CD4-positive, alpha-beta T cell (primary cell): ENCODE measurements at regions not wholly inside any gene's neighbourhood (a gene's known extent, or its start where the extent isn't known, plus 50 kb on each side); places are given as distances from the start of the nearest gene placed in this dataset.

Source experiments
- ATAC-seq: fragments of 200-7000 bp; cut with Tn5 transposase; one replicate; pipeline ENCODE4 v1.10.0; 2022; ENCODE audit warnings: mild to moderate bottlenecking; ENCODE audit not compliant: poor library complexity
- CTCF ChIA-PET: fragments of 350-600 bp; sonication (Branson Sonifier 250); formaldehyde crosslinking; loops from one replicate; lab custom pipeline; 2021; ENCODE audit warnings: antibody characterized with exemption, inconsistent platforms; lab: Charles Lee
- POLR2A ChIA-PET: fragments of 350-600 bp; sonication (Branson Sonifier 250); formaldehyde crosslinking; loops from one replicate; lab custom pipeline; 2021; ENCODE audit warnings: antibody characterized with exemption, inconsistent platforms; lab: Charles Lee
- DNase-seq, 14 experiments: peaks; one replicate each; pipeline ENCODE4 v3.0.0-alpha.2; 2013 to 2020; ENCODE audit warnings: mixed read lengths in 2 of 14
- H3K27ac ChIP-seq, 2 donors: one replicate each; pipeline versions ENCODE4 v1.5.1 to v1.7.0; 2013; ENCODE audit warnings: low read length in 2 of 2, low read depth in 1 of 2, mild to moderate bottlenecking in 1 of 2
- H3K27me3 ChIP-seq, 2 experiments: 1 replicate in 1 of 2; 2 replicates in 1 of 2; pipeline versions ENCODE4 v1.6.1 to v1.7.0; 2013; ENCODE audit warnings: low read length in 2 of 2, control low read depth in 1 of 2, mild to moderate bottlenecking in 1 of 2, moderate library complexity in 1 of 2; ENCODE audit not compliant: insufficient read depth in 2 of 2, control insufficient read depth in 1 of 2
- H3K36me3 ChIP-seq: one replicate; pipeline ENCODE4 v1.6.1; 2013; ENCODE audit warnings: low read length, control low read depth; ENCODE audit not compliant: insufficient read depth
- H3K4me1 ChIP-seq: one replicate; pipeline ENCODE4 v1.6.1; 2013; ENCODE audit warnings: low read length, control low read depth; ENCODE audit not compliant: insufficient read depth
- H3K4me3 ChIP-seq: one replicate; pipeline ENCODE4 v1.5.1; 2013; ENCODE audit warnings: mild to moderate bottlenecking, low read length, moderate library complexity
- H3K9me3 ChIP-seq, 2 experiments: 1 replicate in 1 of 2; 2 replicates in 1 of 2; pipeline versions ENCODE4 v1.6.1 to v1.7.0; 2013; ENCODE audit warnings: low read length in 2 of 2, mild to moderate bottlenecking in 2 of 2, control low read depth in 1 of 2, moderate library complexity in 1 of 2; ENCODE audit not compliant: control insufficient read depth in 1 of 2, insufficient read depth in 1 of 2
- H3K27ac Mint-ChIP-seq: one replicate; pipeline ENCODE4 v1.8.0; 2020; ENCODE audit warnings: mixed read lengths
- H3K27me3 Mint-ChIP-seq: one replicate; pipeline ENCODE4 v1.8.0; 2021; ENCODE audit warnings: mixed read lengths
- H3K36me3 Mint-ChIP-seq: one replicate; pipeline ENCODE4 v1.8.0; 2021; ENCODE audit warnings: low read depth, mixed read lengths
- H3K4me1 Mint-ChIP-seq: one replicate; pipeline ENCODE4 v1.8.0; 2021; ENCODE audit warnings: low read depth, mixed read lengths
- H3K4me3 Mint-ChIP-seq: one replicate; pipeline ENCODE4 v1.8.0; 2020; ENCODE audit warnings: mild to moderate bottlenecking, mixed read lengths
- H3K9me3 Mint-ChIP-seq: one replicate; pipeline ENCODE4 v1.8.0; 2020; ENCODE audit warnings: mixed read lengths
- CTCF ChIP-seq: fragments of 200-600 bp; IDR thresholded peaks from one replicate; pipeline ENCODE4 v1.8.0; 2022; ENCODE audit warnings: antibody characterized with exemption, mild to moderate bottlenecking
- intact Hi-C, 2 experiments: fragments of 100-400 bp; cut with DNase I in 1 of 2; cut with micrococcal nuclease in 1 of 2; formaldehyde crosslinking; loops; one replicate each; pipeline versions ENCODE4 v1.15.1 to v1.9.0; 2023 to 2025; cut with DNase I, micrococcal nuclease

- no peak for TF ChIP-seq CTCF
- intact Hi-C loops, result loop anchor here in 1 of 2 experiments (5.0 kb wide), 1 partner anchor 121 kb away; no protein-coding TSS in a partner anchor
- Histone ChIP-seq H3K4me3 (no peak overlapping the region), H3K27ac (no peak overlapping the region), H3K9me3 (no peaks in the 10 kb centered on the region), H3K4me1 (peaks cover 30% of the 10 kb centered on the region), H3K36me3 (no peaks in the 10 kb centered on the region), H3K27me3 (no peaks in the 10 kb centered on the region)
- DNase-seq (no peak), ATAC-seq (no peak)
- H3K9me3 Mint-ChIP-seq, result no peaks in the 10 kb centered on the region
- H3K27me3 Mint-ChIP-seq, result no peaks in the 10 kb centered on the region
- POLR2A ChIA-PET, result interaction anchor here (1.3 to 2.6 kb wide), 3 partner anchors 8 to 116 kb away, joined by 7 to 16 read pairs (median 8); partner anchors contain the start of gene DUSP6
- H3K4me1 Mint-ChIP-seq, result peaks cover 89% of the 10 kb centered on the region
- no peak overlapping the region for H3K27ac Mint-ChIP-seq
- CTCF ChIA-PET, result no interaction called here
- H3K4me3 Mint-ChIP-seq, result no peak overlapping the region
- H3K36me3 Mint-ChIP-seq, result no peaks in the 10 kb centered on the region
Observed at GRCh38 chr12:89236237-89236636, 116.1 kb downstream of the DUSP6 start.

GRCh38 chr12:89235189-89235993, 116.9 kb downstream of the DUSP6 start:
- Histone ChIP-seq H3K9me3 (no peaks in the 10 kb centered on the region), H3K27ac (no peak overlapping the region), H3K36me3 (no peaks in the 10 kb centered on the region), H3K4me3 (peak overlapping the region; percentile 18), H3K27me3 (no peaks in the 10 kb centered on the region), H3K4me1 (peaks cover 30% of the 10 kb centered on the region)
- peak overlapping the region; percentile 11 for H3K27ac Mint-ChIP-seq
- peak overlapping the region; percentile 69 for H3K4me3 Mint-ChIP-seq
- CTCF ChIA-PET, result no interaction called here
- H3K4me1 Mint-ChIP-seq, result peaks cover 90% of the 10 kb centered on the region
- TF ChIP-seq CTCF, result no peak
- intact Hi-C loops, result loop anchor here in 1 of 2 experiments (5.0 kb wide), 1 partner anchor 122 kb away; no protein-coding TSS in a partner anchor
- H3K27me3 Mint-ChIP-seq, result no peaks in the 10 kb centered on the region
- no peaks in the 10 kb centered on the region for H3K9me3 Mint-ChIP-seq
- DNase-seq, result peak in 4 of 14 experiments; percentile 10 to 63 (median 27)
- H3K36me3 Mint-ChIP-seq, result no peaks in the 10 kb centered on the region
- peak; percentile 76 for ATAC-seq
- POLR2A ChIA-PET, result interaction anchor here (1.3 to 2.6 kb wide), 3 partner anchors 9 to 117 kb away, joined by 7 to 16 read pairs (median 8); partner anchors contain the start of gene DUSP6

- Histone ChIP-seq H3K4me1 (peaks cover 30% of the 10 kb centered on the region), H3K27me3 (no peaks in the 10 kb centered on the region), H3K36me3 (no peaks in the 10 kb centered on the region), H3K9me3 (no peaks in the 10 kb centered on the region), H3K4me3 (no peak overlapping the region), H3K27ac (no peak overlapping the region)
- CTCF ChIA-PET, result no interaction called here
- POLR2A ChIA-PET, result interaction anchor here (1.3 to 2.6 kb wide), 2 partner anchors 10 to 118 kb away, joined by 7 to 16 read pairs; partner anchors contain the start of gene DUSP6
- ATAC-seq (no peak), DNase-seq (no peak)
- no peak for TF ChIP-seq CTCF
- Mint-ChIP-seq H3K36me3 (no peaks in the 10 kb centered on the region), H3K4me1 (peaks cover 84% of the 10 kb centered on the region), H3K27ac (no peak overlapping the region), H3K9me3 (no peaks in the 10 kb centered on the region), H3K4me3 (peak overlapping the region; percentile 69), H3K27me3 (no peaks in the 10 kb centered on the region)
- intact Hi-C loops, result loop anchor here in 1 of 2 experiments (5.0 kb wide), 1 partner anchor 123 kb away; no protein-coding TSS in a partner anchor
Observed at GRCh38 chr12:89234324-89235114, 117.8 kb downstream of the DUSP6 start.
